PFSK-1 (cell line): ENCODE measurements at regions not wholly inside any gene's neighbourhood (a gene's known extent, or its start where the extent isn't known, plus 50 kb on each side); places are given as distances from the start of the nearest gene placed in this dataset.

Experiments
- FOXP2 ChIP-seq: optimal IDR thresholded peaks from 2 replicates; pipeline ENCODE3; 2011; ENCODE audit warnings: borderline replicate concordance, control low read depth, inconsistent platforms; ENCODE audit not compliant: insufficient read depth; ENCODE audit errors: extremely low read length, extremely low read depth
- POLR2AphosphoS5 ChIP-seq: IDR thresholded peaks from 2 replicates; pipeline ENCODE4 v1.6.1; 2012; ENCODE audit warnings: low read depth, mild to moderate bottlenecking, control low read depth, low read length, moderate library complexity
- REST ChIP-seq, 2 experiments: IDR thresholded peaks; 2 replicates each; pipeline versions ENCODE4 v1.6.1 to v1.8.0; 2011 to 2012; ENCODE audit warnings: low read depth in 2 of 2, low read length in 2 of 2, control low read depth in 1 of 2, inconsistent platforms in 1 of 2, mild to moderate bottlenecking in 1 of 2, moderate library complexity in 1 of 2; ENCODE audit not compliant: insufficient read depth in 1 of 2
- SIN3A ChIP-seq: IDR thresholded peaks from 2 replicates; pipeline ENCODE4 v1.6.1; 2012; ENCODE audit warnings: mild to moderate bottlenecking, low read length, moderate library complexity, borderline replicate concordance; ENCODE audit not compliant: insufficient read depth
- TAF1 ChIP-seq: IDR thresholded peaks from 2 replicates; pipeline ENCODE4 v1.6.1; 2012; ENCODE audit warnings: low read length, control low read depth, borderline replicate concordance; ENCODE audit not compliant: insufficient read depth

DNA sequence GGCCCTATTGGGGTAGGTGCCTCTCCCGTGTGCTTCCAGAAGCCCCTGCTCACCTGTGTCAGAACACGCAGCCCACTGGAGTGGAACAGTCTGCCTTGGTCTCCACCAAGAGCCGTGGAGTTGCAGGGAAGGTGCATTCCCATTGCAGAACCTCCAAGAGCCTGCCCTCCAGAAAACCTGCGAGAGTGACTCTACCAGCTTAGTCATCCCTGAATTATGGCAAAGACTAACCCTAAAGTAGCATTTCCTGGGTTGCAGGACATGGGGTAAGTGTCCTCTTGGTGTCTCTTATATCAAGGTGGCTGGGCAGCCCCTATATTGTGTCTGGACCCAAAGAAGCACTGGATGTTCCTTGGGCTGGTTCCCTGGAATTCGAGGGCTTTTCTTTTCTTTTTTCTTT, 224.6 kb downstream of the BCOR start:
- TF ChIP-seq SIN3A (no peak), FOXP2 (no peak), REST (IDR thresholded peaks at IDR 0.05; ENCODE audit: insufficient read depth in 1 of 2, low read depth in 2 of 2, low read length in 2 of 2) (no peak)

DNA sequence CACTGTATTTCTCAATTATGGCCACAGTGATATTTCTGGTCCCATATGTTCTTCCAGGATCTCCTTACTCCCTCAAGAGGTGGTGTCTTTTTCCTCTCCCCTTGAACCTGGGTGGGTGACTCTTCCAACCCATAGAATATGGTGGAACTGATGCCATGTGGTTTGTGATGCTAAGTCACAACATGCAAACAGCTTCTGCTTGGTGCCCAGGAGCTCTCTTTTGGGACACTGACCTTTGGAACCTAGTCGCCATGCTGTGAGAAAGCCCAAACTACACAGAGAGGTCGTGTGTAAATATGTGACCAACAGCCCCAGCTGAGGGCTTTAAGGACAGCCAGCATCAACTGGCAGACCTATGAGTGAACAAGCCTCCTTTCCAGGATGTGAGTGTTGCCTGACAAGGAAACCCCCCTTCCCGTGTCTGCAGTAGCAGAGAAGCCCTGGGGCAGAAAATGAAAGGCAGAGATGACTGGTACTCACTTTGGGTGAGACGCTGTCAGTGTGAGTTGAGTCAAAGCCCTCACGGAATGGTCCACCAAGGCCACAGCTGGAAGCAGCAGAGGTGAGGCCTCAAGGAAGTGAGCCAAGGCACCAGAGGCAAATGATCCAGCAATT, 223.4 kb downstream of the BCOR start:
- TF ChIP-seq REST (IDR thresholded peaks at IDR 0.05; ENCODE audit: insufficient read depth in 1 of 2, low read depth in 2 of 2, low read length in 2 of 2) (no peak), SIN3A (no peak), TAF1 (no peak), FOXP2 (no peak), POLR2AphosphoS5 (no peak)

GRCh38 chrX:39875834-39876628, 221.7 kb downstream of the BCOR start:
- TF ChIP-seq TAF1 (no peak), REST (IDR thresholded peaks at IDR 0.05; ENCODE audit: insufficient read depth in 1 of 2, low read depth in 2 of 2, low read length in 2 of 2) (no peak), SIN3A (no peak), FOXP2 (no peak), POLR2AphosphoS5 (no peak)

GRCh38 chrX:39877905-39878304, 219.9 kb downstream of the BCOR start:
- TF ChIP-seq POLR2AphosphoS5 (no peak), FOXP2 (no peak), TAF1 (no peak), SIN3A (no peak), REST (IDR thresholded peaks at IDR 0.05; ENCODE audit: insufficient read depth in 1 of 2, low read depth in 2 of 2, low read length in 2 of 2) (no peak)
